OCI-LY7 (cell line): ENCODE measurements at regions not wholly inside any gene's neighbourhood (a gene's known extent, or its start where the extent isn't known, plus 50 kb on each side); places are given as distances from the start of the nearest gene placed in this dataset.

Source experiments
- CTCF ChIP-seq: fragments of 200-600 bp; sonication (generic); conservative IDR thresholded peaks from 2 replicates; pipeline ENCODE4 v1.5.1; 2014; ENCODE audit warnings: mild to moderate bottlenecking, antibody characterized with exemption, low read length, moderate library complexity, mixed read lengths
- EZH2phosphoT487 ChIP-seq: fragments of 200-600 bp; sonication (generic); IDR thresholded peaks from 2 replicates; pipeline ENCODE4 v1.6.1; 2018; ENCODE audit warnings: low read depth, borderline replicate concordance, mild to moderate bottlenecking, mixed run types, antibody characterized with exemption, low read length, moderate library complexity, mixed read lengths

DNA sequence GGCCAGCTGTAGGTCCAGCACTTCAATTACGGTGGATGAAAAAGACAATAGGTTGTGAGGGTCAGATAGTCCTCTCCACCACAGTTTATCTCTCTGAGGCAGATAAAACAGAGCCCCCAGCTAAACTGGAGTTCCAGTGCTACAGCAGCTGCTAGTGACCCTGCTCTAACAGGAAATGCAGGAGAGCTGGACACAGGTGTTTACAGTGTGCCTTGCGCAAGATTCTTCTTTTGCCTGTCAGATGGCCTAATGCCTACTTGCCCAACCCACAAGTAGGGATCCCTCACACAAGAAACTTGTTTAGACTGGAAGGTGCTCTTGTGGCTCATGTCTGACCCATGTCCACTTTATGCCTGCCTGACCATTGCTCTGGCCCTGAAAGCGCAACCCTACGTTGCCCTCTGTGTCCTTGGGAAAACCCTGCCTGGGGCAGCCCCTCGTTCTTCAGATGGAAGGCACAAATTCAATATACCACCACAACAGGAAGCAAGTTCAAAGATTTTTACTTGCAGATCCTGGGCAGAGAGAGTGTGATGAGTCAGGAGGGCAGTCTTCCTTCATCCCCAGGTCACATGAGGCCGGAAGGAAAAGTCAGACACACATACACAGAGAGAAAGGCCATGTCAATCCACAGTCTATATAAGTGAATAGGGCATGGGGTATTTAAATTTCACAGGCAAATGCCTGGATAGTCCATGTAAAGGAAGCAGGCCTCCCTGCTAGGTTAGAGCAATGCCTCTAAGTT is 105.1 kb upstream of the ADGRL3 start:
- TF ChIP-seq CTCF (no peak), EZH2phosphoT487 (no peak)
